Nephron (organoid): ENCODE measurements at regions not wholly inside any gene's neighbourhood (a gene's known extent, or its start where the extent isn't known, plus 50 kb on each side); places are given as distances from the start of the nearest gene placed in this dataset.

Experiments
- H3K27ac Mint-ChIP-seq, 3 experiments: 2 replicates each; pipeline ENCODE4 v1.8.0; 2020; ENCODE audit warnings: mixed read lengths in 3 of 3, mild to moderate bottlenecking in 2 of 3, moderate library complexity in 1 of 3
- H3K27me3 Mint-ChIP-seq: 2 replicates; pipeline ENCODE4 v1.8.0; 2021; ENCODE audit warnings: low read depth, mild to moderate bottlenecking, moderate library complexity, mixed read lengths
- H3K36me3 Mint-ChIP-seq: 2 replicates; pipeline ENCODE4 v1.8.0; 2020; ENCODE audit warnings: low read depth, mixed read lengths
- H3K4me1 Mint-ChIP-seq: 2 replicates; pipeline ENCODE4 v1.8.0; 2020; ENCODE audit warnings: mixed read lengths
- H3K4me3 Mint-ChIP-seq, 3 experiments: 2 replicates each; pipeline ENCODE4 v1.8.0; 2020; ENCODE audit warnings: mild to moderate bottlenecking in 3 of 3, mixed read lengths in 3 of 3, moderate library complexity in 2 of 3
- H3K9me3 Mint-ChIP-seq: 2 replicates; pipeline ENCODE4 v1.8.0; 2020; ENCODE audit warnings: mixed read lengths
- CTCF ChIP-seq, 3 experiments: fragments of 200-600 bp; sonication (generic); IDR thresholded peaks; one replicate each; pipeline ENCODE4 v1.5.0; 2021; ENCODE audit warnings: antibody characterized with exemption in 3 of 3; ENCODE audit not compliant: unreplicated experiment in 3 of 3

- H3K4me3 Mint-ChIP-seq = no peak overlapping the region
- no peaks in the 10 kb centered on the region for H3K9me3 Mint-ChIP-seq
- no peak for TF ChIP-seq CTCF (IDR thresholded peaks at IDR 0.05; ENCODE audit: unreplicated experiment in 3 of 3)
- no peaks in the 10 kb centered on the region for H3K36me3 Mint-ChIP-seq
- peaks cover 29% of the 10 kb centered on the region for H3K4me1 Mint-ChIP-seq
- peak overlapping the region in 1 of 3 experiments; percentile 29 for H3K27ac Mint-ChIP-seq
- no peaks in the 10 kb centered on the region for H3K27me3 Mint-ChIP-seq
Measured at GRCh38 chr11:92436034-92436920, 211.7 kb downstream of the FAT3 start.

DNA sequence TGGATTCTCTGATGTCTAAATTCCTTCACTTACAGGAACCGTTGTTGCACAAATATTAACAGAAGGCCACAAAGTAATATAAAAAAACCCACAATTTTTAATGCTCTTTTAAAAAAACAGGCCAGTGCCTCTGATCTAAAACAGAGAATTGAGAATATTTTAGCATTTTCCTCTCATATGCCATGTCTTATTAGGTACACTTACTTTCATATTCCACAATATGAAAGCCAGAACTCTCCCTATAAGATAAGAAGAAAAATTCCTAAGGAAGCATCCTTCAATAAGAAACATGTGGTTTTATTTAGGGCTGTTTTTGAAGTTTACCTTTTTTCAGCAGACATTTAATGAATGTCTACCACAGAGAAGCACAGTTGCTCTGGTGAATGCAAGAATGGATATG, 214.5 kb downstream of the FAT3 start:
- H3K4me3 Mint-ChIP-seq = no peak overlapping the region
- H3K27me3 Mint-ChIP-seq = no peaks in the 10 kb centered on the region
- H3K36me3 Mint-ChIP-seq = no peaks in the 10 kb centered on the region
- no peak for TF ChIP-seq CTCF (IDR thresholded peaks at IDR 0.05; ENCODE audit: unreplicated experiment in 3 of 3)
- H3K4me1 Mint-ChIP-seq = peaks cover 50% of the 10 kb centered on the region
- no peaks in the 10 kb centered on the region for H3K9me3 Mint-ChIP-seq
- no peak overlapping the region for H3K27ac Mint-ChIP-seq

- Mint-ChIP-seq H3K27ac (peak overlapping the region; percentile 5 to 17 (median 9)), H3K27me3 (no peaks in the 10 kb centered on the region), H3K36me3 (no peaks in the 10 kb centered on the region), H3K4me1 (peaks cover 54% of the 10 kb centered on the region), H3K9me3 (no peaks in the 10 kb centered on the region), H3K4me3 (no peak overlapping the region)
- TF ChIP-seq CTCF (IDR thresholded peaks at IDR 0.05; ENCODE audit: unreplicated experiment in 3 of 3) = no peak
Measured at GRCh38 chr11:92440701-92441442, 216.3 kb downstream of the FAT3 start.

GRCh38 chr11:92441443-92441726, 216.8 kb downstream of the FAT3 start:
- no peak for TF ChIP-seq CTCF (IDR thresholded peaks at IDR 0.05; ENCODE audit: unreplicated experiment in 3 of 3)
- peak overlapping the region; percentile 5 to 17 (median 6) for H3K27ac Mint-ChIP-seq
- H3K4me1 Mint-ChIP-seq = peaks cover 54% of the 10 kb centered on the region
- H3K27me3 Mint-ChIP-seq = no peaks in the 10 kb centered on the region
- peak overlapping the region in 1 of 3 experiments; percentile 4 for H3K4me3 Mint-ChIP-seq
- H3K9me3 Mint-ChIP-seq = no peaks in the 10 kb centered on the region
- no peaks in the 10 kb centered on the region for H3K36me3 Mint-ChIP-seq

- Mint-ChIP-seq H3K27me3 (no peaks in the 10 kb centered on the region), H3K9me3 (no peaks in the 10 kb centered on the region), H3K4me1 (peaks cover 50% of the 10 kb centered on the region), H3K27ac (peak overlapping the region; percentile 27 to 64 (median 45)), H3K4me3 (no peak overlapping the region), H3K36me3 (no peaks in the 10 kb centered on the region)
- TF ChIP-seq CTCF (IDR thresholded peaks at IDR 0.05; ENCODE audit: unreplicated experiment in 3 of 3) = no peak
Measured at GRCh38 chr11:92443199-92443598, 218.6 kb downstream of the FAT3 start.
